ENCODE measurements at regions not wholly inside any gene's neighbourhood (a gene's known extent, or its start where the extent isn't known, plus 50 kb on each side); places are given as distances from the start of the nearest gene placed in this dataset.
A peak's percentile ranks its signal among the peaks of the same experiment; 100 is the strongest.

- no peak overlapping the region for H4K5ac ChIP-seq (ENCODE audit: low read length)
- H3K4me1 ChIP-seq (ENCODE audit: control insufficient read depth, low read depth, low read length): no peaks in the 10 kb centered on the region
- no peak overlapping the region for H2BK15ac ChIP-seq (replicated peaks; ENCODE audit: low read depth)
- H2BK5ac ChIP-seq (ENCODE audit: low read length): no peak overlapping the region
- no CpG with 5 or more reads among the region's 2 CpGs for WGBS (ENCODE audit: extremely low coverage, insufficient coverage, low lambda C conversion rate)
- no peak for DNase-seq
- no peak overlapping the region for H3K4me3 ChIP-seq (ENCODE audit: low read length)
- H3K18ac ChIP-seq (ENCODE audit: low read length): no peak overlapping the region
- no peak overlapping the region for H2BK120ac ChIP-seq (ENCODE audit: low read depth, low read length)
- no peak overlapping the region for H2AK5ac ChIP-seq (ENCODE audit: low read length)
- H3K27me3 ChIP-seq (ENCODE audit: insufficient read depth, low read length, poor library complexity): no peaks in the 10 kb centered on the region
- no peaks in the 10 kb centered on the region for H3K79me2 ChIP-seq (ENCODE audit: control insufficient read depth, insufficient read depth, low read length)
- no peaks in the 10 kb centered on the region for H3K79me1 ChIP-seq (ENCODE audit: low read length)
- no peak overlapping the region for H3K56ac ChIP-seq (ENCODE audit: low read length)
- H3K9ac ChIP-seq (ENCODE audit: low read length): no peak overlapping the region
- H3K36me3 ChIP-seq (ENCODE audit: control insufficient read depth, insufficient read depth, low read length): no peaks in the 10 kb centered on the region
- no peak overlapping the region for H3K27ac ChIP-seq (ENCODE audit: low read depth, low read length)
- H3K4me2 ChIP-seq (ENCODE audit: low read length): no peak overlapping the region
- no peak overlapping the region for H3K4ac ChIP-seq (ENCODE audit: low read depth, low read length)
- H3K23ac ChIP-seq (ENCODE audit: low read length): no peak overlapping the region
- no peak overlapping the region for H4K8ac ChIP-seq (ENCODE audit: low read depth, low read length)
Observed at GRCh38 chr14:65900164-65900563, 487.6 kb downstream of the FUT8 start.

- no CpG with 5 or more reads among the region's 1 CpG for WGBS (ENCODE audit: extremely low coverage, insufficient coverage, low lambda C conversion rate)
- Histone ChIP-seq H3K27me3 (ENCODE audit: insufficient read depth, low read length, poor library complexity) (no peaks in the 10 kb centered on the region), H3K18ac (ENCODE audit: low read length) (no peak overlapping the region), H3K23ac (ENCODE audit: low read length) (no peak overlapping the region), H3K4me1 (ENCODE audit: control insufficient read depth, low read depth, low read length) (no peaks in the 10 kb centered on the region), H2BK15ac (replicated peaks; ENCODE audit: low read depth) (no peak overlapping the region), H3K36me3 (ENCODE audit: control insufficient read depth, insufficient read depth, low read length) (no peaks in the 10 kb centered on the region), H3K4ac (ENCODE audit: low read depth, low read length) (no peak overlapping the region), H2BK120ac (ENCODE audit: low read depth, low read length) (no peak overlapping the region), H3K79me2 (ENCODE audit: control insufficient read depth, insufficient read depth, low read length) (no peaks in the 10 kb centered on the region), H3K79me1 (ENCODE audit: low read length) (no peaks in the 10 kb centered on the region), H3K56ac (ENCODE audit: low read length) (no peak overlapping the region), H3K9ac (ENCODE audit: low read length) (no peak overlapping the region), H4K5ac (ENCODE audit: low read length) (no peak overlapping the region), H4K8ac (ENCODE audit: low read depth, low read length) (no peak overlapping the region), H2AK5ac (ENCODE audit: low read length) (no peak overlapping the region), H2BK5ac (ENCODE audit: low read length) (no peak overlapping the region), H3K4me2 (ENCODE audit: low read length) (no peak overlapping the region), H3K4me3 (ENCODE audit: low read length) (no peak overlapping the region), H3K27ac (ENCODE audit: low read depth, low read length) (no peak overlapping the region)
- DNase-seq: no peak
Observed at GRCh38 chr14:65901595-65901994, 489.1 kb downstream of the FUT8 start.

DNA sequence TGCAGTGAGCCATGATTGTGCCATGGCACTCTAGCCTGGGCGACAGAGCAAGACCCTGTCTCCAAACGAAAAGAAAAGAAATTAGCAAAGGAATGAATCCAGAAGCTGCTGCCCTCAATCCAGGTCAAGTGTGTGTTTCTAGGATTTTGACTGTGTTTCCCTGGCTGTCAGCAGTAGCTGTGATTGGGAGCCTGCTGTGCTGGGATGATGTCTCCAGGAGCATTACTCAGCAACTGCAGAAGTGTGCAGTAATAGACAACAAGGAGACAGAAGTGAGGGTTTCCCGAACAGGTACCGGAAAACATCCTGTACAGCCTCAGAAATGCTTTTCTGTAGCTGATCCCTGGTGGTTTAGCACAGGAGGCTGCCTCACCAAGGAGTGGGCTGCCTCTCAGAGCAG is 492.5 kb downstream of the FUT8 start:
- no peaks in the 10 kb centered on the region for H3K4me1 ChIP-seq (ENCODE audit: control insufficient read depth, low read depth, low read length)
- H4K8ac ChIP-seq (ENCODE audit: low read depth, low read length): no peak overlapping the region
- no peaks in the 10 kb centered on the region for H3K79me1 ChIP-seq (ENCODE audit: low read length)
- no peak for DNase-seq
- WGBS (ENCODE audit: extremely low coverage, insufficient coverage, low lambda C conversion rate): no CpG with 5 or more reads among the region's 4 CpGs
- H3K79me2 ChIP-seq (ENCODE audit: control insufficient read depth, insufficient read depth, low read length): no peaks in the 10 kb centered on the region
- H3K27ac ChIP-seq (ENCODE audit: low read depth, low read length): no peak overlapping the region
- H3K18ac ChIP-seq (ENCODE audit: low read length): no peak overlapping the region
- H2BK15ac ChIP-seq (replicated peaks; ENCODE audit: low read depth): no peak overlapping the region
- H3K4ac ChIP-seq (ENCODE audit: low read depth, low read length): no peak overlapping the region
- no peaks in the 10 kb centered on the region for H3K36me3 ChIP-seq (ENCODE audit: control insufficient read depth, insufficient read depth, low read length)
- no peak overlapping the region for H3K23ac ChIP-seq (ENCODE audit: low read length)
- no peak overlapping the region for H3K4me2 ChIP-seq (ENCODE audit: low read length)
- H2BK120ac ChIP-seq (ENCODE audit: low read depth, low read length): no peak overlapping the region
- H2AK5ac ChIP-seq (ENCODE audit: low read length): no peak overlapping the region
- no peak overlapping the region for H3K56ac ChIP-seq (ENCODE audit: low read length)
- no peak overlapping the region for H3K9ac ChIP-seq (ENCODE audit: low read length)
- no peak overlapping the region for H4K5ac ChIP-seq (ENCODE audit: low read length)
- no peak overlapping the region for H2BK5ac ChIP-seq (ENCODE audit: low read length)
- H3K4me3 ChIP-seq (ENCODE audit: low read length): no peak overlapping the region
- H3K27me3 ChIP-seq (ENCODE audit: insufficient read depth, low read length, poor library complexity): no peaks in the 10 kb centered on the region

- Histone ChIP-seq H3K18ac (ENCODE audit: low read length) (no peak overlapping the region), H3K4me1 (ENCODE audit: control insufficient read depth, low read depth, low read length) (no peaks in the 10 kb centered on the region), H4K5ac (ENCODE audit: low read length) (no peak overlapping the region), H3K23ac (ENCODE audit: low read length) (no peak overlapping the region), H3K56ac (ENCODE audit: low read length) (no peak overlapping the region), H3K4me2 (ENCODE audit: low read length) (no peak overlapping the region), H3K9ac (ENCODE audit: low read length) (no peak overlapping the region), H3K4me3 (ENCODE audit: low read length) (no peak overlapping the region), H3K36me3 (ENCODE audit: control insufficient read depth, insufficient read depth, low read length) (no peaks in the 10 kb centered on the region), H2BK120ac (ENCODE audit: low read depth, low read length) (no peak overlapping the region), H2AK5ac (ENCODE audit: low read length) (no peak overlapping the region), H3K4ac (ENCODE audit: low read depth, low read length) (no peak overlapping the region), H4K8ac (ENCODE audit: low read depth, low read length) (no peak overlapping the region), H2BK15ac (replicated peaks; ENCODE audit: low read depth) (no peak overlapping the region), H3K27ac (ENCODE audit: low read depth, low read length) (no peak overlapping the region), H3K27me3 (ENCODE audit: insufficient read depth, low read length, poor library complexity) (no peaks in the 10 kb centered on the region), H3K79me1 (ENCODE audit: low read length) (no peaks in the 10 kb centered on the region), H2BK5ac (ENCODE audit: low read length) (no peak overlapping the region), H3K79me2 (ENCODE audit: control insufficient read depth, insufficient read depth, low read length) (no peaks in the 10 kb centered on the region)
- DNase-seq: no peak
- no CpG with 5 or more reads among the region's 4 CpGs for WGBS (ENCODE audit: extremely low coverage, insufficient coverage, low lambda C conversion rate)
Observed at GRCh38 chr14:65906344-65906743, 493.8 kb downstream of the FUT8 start.

- Histone ChIP-seq H3K4me2 (ENCODE audit: low read length) (no peak overlapping the region), H3K27me3 (ENCODE audit: insufficient read depth, low read length, poor library complexity) (no peaks in the 10 kb centered on the region), H2BK5ac (ENCODE audit: low read length) (no peak overlapping the region), H4K8ac (ENCODE audit: low read depth, low read length) (no peak overlapping the region), H3K23ac (ENCODE audit: low read length) (no peak overlapping the region), H3K27ac (ENCODE audit: low read depth, low read length) (no peak overlapping the region), H3K79me2 (ENCODE audit: control insufficient read depth, insufficient read depth, low read length) (no peaks in the 10 kb centered on the region), H4K5ac (ENCODE audit: low read length) (no peak overlapping the region), H2BK120ac (ENCODE audit: low read depth, low read length) (no peak overlapping the region), H3K56ac (ENCODE audit: low read length) (no peak overlapping the region), H3K18ac (ENCODE audit: low read length) (no peak overlapping the region), H2BK15ac (replicated peaks; ENCODE audit: low read depth) (no peak overlapping the region), H3K4me3 (ENCODE audit: low read length) (no peak overlapping the region), H3K36me3 (ENCODE audit: control insufficient read depth, insufficient read depth, low read length) (no peaks in the 10 kb centered on the region), H3K4ac (ENCODE audit: low read depth, low read length) (no peak overlapping the region), H2AK5ac (ENCODE audit: low read length) (no peak overlapping the region), H3K9ac (ENCODE audit: low read length) (no peak overlapping the region), H3K79me1 (ENCODE audit: low read length) (no peaks in the 10 kb centered on the region), H3K4me1 (ENCODE audit: control insufficient read depth, low read depth, low read length) (no peaks in the 10 kb centered on the region)
- no CpG with 5 or more reads among the region's 2 CpGs for WGBS (ENCODE audit: extremely low coverage, insufficient coverage, low lambda C conversion rate)
- no peak for DNase-seq
Observed at GRCh38 chr14:65906948-65907347, 494.4 kb downstream of the FUT8 start.

DNA sequence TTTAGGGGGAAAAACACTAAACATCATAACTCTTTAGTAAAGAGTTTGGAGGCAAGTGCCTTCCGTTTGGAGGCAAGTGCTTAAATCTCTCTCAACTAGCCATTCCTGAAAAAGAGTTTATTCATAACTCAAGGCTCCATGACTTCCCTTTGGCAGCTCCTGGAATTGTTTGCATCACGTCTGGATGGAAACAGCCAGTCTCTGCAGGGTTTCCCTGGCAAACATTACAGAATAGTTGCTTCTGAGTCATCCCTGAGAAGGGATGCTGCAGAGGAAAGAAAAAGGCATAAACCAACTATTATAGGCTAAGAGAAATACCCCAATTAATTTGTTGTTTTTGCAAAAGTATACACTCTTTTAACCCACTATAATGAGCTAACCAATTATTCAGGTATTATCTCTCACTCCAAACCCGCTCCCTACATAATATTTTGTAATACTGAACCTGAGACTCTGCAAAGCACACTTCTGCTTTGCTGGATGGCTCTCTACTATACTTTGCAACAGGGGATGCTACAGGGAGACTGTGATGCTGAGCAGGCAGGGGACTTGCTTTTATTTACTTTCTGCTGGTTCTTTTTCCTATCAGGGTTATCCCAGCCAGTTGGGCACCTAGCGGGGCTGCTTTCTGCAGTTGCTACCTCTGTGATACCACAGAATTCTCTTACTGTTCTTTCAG is 497.7 kb downstream of the FUT8 start:
- H4K5ac ChIP-seq (ENCODE audit: low read length): no peak overlapping the region
- no peak overlapping the region for H4K8ac ChIP-seq (ENCODE audit: low read depth, low read length)
- H3K79me1 ChIP-seq (ENCODE audit: low read length): no peaks in the 10 kb centered on the region
- 100% methylated on average over 1 of the region's 4 CpGs for WGBS (ENCODE audit: extremely low coverage, insufficient coverage, low lambda C conversion rate)
- no peak overlapping the region for H2BK120ac ChIP-seq (ENCODE audit: low read depth, low read length)
- peak; percentile 46 for DNase-seq
- H3K4ac ChIP-seq (ENCODE audit: low read depth, low read length): no peak overlapping the region
- no peak overlapping the region for H3K4me2 ChIP-seq (ENCODE audit: low read length)
- no peaks in the 10 kb centered on the region for H3K4me1 ChIP-seq (ENCODE audit: control insufficient read depth, low read depth, low read length)
- no peak overlapping the region for H2BK5ac ChIP-seq (ENCODE audit: low read length)
- no peak overlapping the region for H3K23ac ChIP-seq (ENCODE audit: low read length)
- H3K27me3 ChIP-seq (ENCODE audit: insufficient read depth, low read length, poor library complexity): no peaks in the 10 kb centered on the region
- H3K18ac ChIP-seq (ENCODE audit: low read length): no peak overlapping the region
- no peaks in the 10 kb centered on the region for H3K36me3 ChIP-seq (ENCODE audit: control insufficient read depth, insufficient read depth, low read length)
- no peak overlapping the region for H2BK15ac ChIP-seq (replicated peaks; ENCODE audit: low read depth)
- no peak overlapping the region for H3K27ac ChIP-seq (ENCODE audit: low read depth, low read length)
- H3K4me3 ChIP-seq (ENCODE audit: low read length): no peak overlapping the region
- no peak overlapping the region for H3K9ac ChIP-seq (ENCODE audit: low read length)
- no peak overlapping the region for H2AK5ac ChIP-seq (ENCODE audit: low read length)
- H3K56ac ChIP-seq (ENCODE audit: low read length): no peak overlapping the region
- H3K79me2 ChIP-seq (ENCODE audit: control insufficient read depth, insufficient read depth, low read length): no peaks in the 10 kb centered on the region

Data from mesendoderm (in vitro differentiated cells).